Forelimb muscle (tissue), 1 donor: ENCODE measurements at regions not wholly inside any gene's neighbourhood (a gene's known extent, or its start where the extent isn't known, plus 50 kb on each side); places are given as distances from the start of the nearest gene placed in this dataset.

Experiments used
- DNase-seq: peaks from one replicate; pipeline ENCODE4 v3.0.0-alpha.2; 2013; ENCODE audit warnings: low read depth

DNA sequence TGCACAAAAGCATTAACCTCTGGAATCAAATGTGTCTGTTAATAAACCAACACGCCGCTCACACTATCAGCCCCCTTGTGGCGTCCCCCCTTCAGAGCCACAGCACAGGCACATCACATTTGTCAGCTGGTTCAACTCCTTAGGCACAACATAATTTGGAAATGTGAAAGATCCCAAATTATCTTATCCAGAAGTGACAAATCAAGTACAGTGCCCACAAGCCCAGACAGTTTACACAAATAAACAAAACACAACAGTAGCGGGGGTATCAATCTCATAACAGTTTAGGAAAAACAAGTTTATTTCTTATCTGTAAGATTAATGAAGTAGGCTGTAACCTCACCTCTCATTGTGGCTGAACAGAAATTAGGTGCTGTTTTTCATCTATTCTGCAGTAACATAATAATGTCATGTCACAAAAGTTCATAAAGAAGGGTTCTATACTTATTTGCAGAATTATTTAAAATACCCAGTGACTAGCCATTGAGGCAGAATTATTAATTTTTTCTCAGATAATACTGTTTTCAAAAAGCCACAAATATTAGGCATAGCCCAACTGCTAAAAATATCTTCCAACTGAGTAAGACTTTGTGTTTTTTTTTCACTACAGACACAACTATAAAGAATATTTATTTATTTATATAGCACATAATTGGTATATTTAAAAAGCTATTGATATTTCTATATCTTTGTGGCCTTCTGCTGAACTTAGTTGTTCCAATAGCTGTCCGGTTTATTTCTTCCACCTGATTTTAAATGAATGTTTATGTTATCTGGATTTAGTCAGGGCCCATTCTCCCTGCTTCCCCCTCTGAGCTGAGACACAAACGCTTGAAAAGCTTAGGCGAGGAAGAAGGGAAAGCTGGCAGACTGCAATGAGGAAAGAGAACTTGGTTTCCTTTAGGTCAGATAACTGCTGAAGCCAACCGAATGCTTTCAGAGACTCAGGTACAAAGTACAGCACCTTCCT lies 214.7 kb downstream of the QDPR start:
- no peak for DNase-seq

- no peak for DNase-seq
Observed at GRCh38 chr4:17293901-17294300, 218.0 kb downstream of the QDPR start.

- DNase-seq = no peak
Observed at GRCh38 chr4:17288151-17288550, 223.7 kb downstream of the QDPR start.

DNA sequence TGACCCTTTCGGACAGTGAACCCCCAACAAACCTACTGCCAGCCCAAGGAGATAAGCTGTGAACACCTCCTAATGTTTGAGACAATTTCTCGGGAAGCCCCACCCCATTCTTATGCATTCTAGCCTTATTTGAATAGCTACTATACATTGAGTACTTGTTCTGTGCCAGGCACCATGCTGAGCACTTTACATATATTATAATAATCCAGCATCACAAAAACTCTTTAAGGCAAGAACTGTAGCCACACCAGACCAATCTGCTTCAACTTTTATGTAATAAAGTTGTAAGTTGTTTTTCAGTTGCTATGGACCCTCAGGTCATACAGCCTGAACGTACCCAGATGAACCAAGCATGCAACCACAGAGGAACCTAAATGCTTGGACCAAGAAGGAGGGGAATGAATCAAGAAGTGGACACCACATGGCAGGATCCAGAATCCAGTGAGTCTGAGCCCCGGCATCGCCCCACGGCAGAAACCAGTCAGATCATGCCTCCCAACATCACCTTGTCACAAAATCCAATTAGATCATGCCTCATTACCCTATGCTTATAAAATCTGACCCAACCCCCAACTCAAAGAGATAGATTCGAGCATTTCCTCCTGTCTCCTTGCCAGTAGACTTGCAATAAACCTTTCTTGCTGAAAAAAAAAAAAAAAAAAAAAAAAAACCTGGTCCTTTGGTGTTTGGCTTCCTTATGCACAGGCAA lies 225.0 kb downstream of the QDPR start:
- DNase-seq = no peak

DNA sequence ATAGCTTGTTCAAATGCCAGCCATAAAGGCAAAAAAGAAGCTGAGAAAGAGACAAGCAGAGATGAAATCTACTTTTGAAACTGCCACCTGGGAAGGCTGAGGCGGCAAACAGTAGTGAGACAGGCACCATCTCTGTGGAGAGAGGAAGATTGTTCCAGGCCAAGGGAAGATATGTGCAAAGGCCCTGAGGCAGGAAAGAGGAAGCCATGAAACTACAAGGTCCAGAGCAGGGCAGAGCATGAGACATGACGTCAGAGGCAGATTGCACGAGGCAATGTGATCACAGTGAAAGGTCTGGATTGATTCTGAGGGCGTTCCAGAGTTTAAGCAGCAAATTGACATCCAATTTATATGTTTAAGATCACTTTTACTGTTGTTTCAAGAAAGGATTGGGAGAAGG lies 226.1 kb downstream of the QDPR start:
- no peak for DNase-seq

DNA sequence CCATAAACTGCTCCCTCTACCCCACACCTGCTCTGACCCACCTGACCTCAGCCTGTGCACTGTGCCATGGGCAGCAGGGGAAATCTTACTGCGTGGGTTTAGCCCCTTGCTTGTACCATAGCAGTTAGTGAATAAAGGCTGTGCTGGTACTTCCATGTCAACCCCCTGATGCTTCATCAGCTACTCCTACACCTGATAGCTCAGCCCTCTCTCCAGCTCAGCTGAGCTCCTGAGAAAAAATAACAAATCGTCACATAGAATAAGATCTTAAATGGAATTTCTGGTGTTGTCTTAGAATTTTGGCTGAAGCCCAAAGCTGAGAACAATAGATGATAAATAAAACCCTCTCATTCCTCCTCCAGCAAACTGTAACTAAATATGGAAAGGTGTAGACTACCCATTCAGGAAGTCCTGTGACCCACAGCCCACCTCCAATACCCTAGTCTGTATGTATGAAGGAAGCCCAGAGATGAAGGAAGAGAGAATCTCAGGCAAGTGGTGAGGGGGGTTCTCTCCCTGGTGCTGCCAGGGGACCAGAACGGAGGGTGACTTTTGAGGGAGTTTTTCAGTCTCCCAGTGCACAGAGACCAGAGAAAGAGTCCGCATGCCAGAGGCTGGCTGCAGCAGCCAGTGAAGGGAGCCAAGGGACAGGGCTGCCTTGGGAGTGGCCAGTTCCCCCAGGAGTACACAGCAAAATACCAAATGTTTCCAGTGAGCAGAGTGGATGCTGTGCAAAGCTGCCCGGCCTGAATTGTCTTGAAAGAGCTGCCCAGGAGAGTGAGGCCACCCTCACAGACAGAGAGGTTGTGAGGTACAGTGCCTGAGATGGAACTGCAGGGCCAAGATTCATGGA lies 227.3 kb downstream of the QDPR start:
- DNase-seq = no peak

GRCh38 chr4:17283832-17284231 lies 228.1 kb downstream of the QDPR start:
- DNase-seq = no peak

DNA sequence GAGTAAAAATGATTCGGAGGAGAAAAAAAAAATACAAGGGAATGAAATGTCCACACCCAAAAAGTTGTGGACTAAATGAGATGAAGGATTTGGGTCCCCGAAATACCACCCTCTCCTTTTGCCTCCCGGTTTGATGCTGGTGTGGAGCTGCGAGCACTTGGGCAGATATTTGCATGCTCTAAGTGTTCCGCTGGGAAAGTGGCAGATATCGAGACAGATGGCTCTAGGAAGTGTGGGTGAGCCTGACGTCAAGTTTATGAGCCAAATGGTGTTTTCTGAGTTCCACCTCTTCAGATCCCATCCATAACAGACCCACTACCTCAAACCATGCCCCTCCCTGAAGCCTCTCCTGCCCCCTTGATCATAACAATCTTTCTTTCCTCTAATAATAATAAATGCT lies 228.6 kb downstream of the QDPR start:
- DNase-seq = no peak

GRCh38 chr4:17280261-17281018 lies 231.4 kb downstream of the QDPR start:
- DNase-seq = no peak

DNA sequence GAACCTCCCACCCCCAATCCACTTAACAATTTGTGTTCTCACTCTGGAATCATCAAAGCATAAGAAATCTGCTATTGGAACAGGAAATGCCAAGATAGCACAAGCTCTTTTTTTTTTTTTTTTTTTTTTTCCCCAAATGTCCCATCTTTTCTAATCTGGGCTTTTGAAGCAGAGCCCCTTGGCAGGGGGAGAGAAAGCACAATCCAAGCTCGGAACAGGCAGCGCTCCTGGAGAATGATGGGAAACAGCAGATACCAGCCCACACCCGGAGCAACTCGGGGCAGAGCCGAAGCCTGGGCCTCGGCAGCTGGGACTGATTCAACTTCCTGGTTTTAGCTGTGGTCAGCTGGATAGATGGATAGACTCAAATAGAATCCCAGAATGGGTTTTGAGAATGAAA lies 235.1 kb downstream of the QDPR start:
- no peak for DNase-seq

DNA sequence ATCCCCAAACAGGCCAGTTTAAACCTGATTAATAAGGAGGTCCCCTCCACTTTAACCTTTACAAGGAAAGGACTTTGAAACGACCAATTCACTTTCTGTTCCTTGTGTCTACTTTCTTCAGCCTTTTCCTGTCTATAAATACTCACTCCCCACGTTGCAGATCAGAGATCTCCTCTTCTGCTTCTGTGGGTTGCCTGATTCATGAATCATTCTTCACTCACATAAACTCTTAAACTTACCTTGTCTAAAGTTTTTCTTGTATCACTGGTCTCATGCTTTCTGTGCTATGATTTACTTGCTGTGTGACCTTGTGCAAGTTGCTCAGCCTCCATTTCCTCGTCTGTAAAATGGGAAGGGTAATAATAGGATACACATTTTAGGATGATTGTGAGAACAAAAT lies 236.1 kb downstream of the QDPR start:
- no peak for DNase-seq

- DNase-seq = no peak
Observed at GRCh38 chr4:17273047-17273446, 238.8 kb downstream of the QDPR start.

- no peak for DNase-seq
Observed at GRCh38 chr4:17272154-17272553, 239.7 kb downstream of the QDPR start.

GRCh38 chr4:17265653-17266052 lies 246.2 kb downstream of the QDPR start:
- no peak for DNase-seq

DNA sequence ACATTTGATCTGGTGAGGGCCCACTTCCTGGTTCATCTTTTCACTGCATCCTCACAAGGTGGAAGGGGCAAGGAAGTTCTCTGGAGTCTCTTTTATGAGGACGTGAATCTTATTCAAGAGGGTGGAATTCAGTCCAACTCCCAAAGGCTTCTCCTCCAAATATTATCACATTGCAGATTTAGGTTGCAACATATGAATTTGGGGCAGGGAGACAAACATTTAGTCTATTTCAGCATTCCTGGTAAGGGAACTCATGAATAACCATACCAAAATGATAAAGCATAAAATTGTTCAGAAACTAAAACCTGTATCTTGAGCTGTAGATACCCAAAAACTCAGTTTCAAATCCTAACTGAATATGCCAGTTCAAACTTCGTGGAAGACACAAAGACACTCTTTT lies 246.8 kb downstream of the QDPR start:
- no peak for DNase-seq

- no peak for DNase-seq
Observed at GRCh38 chr4:17260166-17260907, 251.6 kb downstream of the QDPR start.

GRCh38 chr4:17258106-17258505 lies 253.8 kb downstream of the QDPR start:
- peak; percentile 36 for DNase-seq

- no peak for DNase-seq
Observed at GRCh38 chr4:17252131-17252530, 259.8 kb downstream of the QDPR start.

DNA sequence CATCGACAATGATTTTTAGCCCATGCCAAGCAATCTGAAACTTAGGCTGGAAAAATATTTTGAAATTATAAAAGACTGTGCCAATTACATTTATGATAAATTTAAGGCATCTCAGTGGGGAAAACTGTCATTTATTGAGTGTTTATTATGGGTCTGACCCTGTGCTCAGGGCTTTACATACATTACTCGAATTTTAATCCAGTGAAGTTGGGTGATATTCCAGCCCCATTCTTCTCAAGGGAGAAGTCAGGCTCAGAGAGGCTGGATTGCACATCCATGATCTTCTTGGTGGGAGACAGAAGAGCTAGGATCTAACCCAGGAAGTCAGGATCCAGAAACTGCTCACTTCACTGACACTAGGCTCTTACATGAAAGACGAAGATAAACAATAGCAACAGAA lies 260.8 kb downstream of the QDPR start:
- DNase-seq = no peak

DNA sequence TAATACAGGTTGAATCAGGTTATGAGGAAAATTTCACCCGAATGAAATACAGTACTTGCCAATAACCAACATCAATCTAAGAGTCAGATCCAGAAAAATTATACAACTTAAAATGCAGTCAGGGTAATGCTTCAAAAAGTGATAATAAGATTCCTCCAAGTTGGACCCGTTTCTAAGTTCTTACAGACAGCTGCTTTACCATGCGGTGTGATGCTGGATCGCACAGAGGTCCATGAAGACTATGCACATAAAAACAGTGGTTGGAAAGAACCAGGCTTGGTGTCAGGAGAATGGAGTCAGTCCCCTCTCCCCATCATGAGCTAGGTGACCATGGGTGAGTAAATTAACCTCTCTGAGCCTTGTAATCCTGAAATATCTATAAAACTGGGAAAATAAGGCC lies 261.3 kb downstream of the QDPR start:
- DNase-seq = no peak

- no peak for DNase-seq
Observed at GRCh38 chr4:17246656-17247055, 265.2 kb downstream of the QDPR start.
